Hypothalamus (tissue), 51 donors: ENCODE measurements at regions not wholly inside any gene's neighbourhood (a gene's known extent, or its start where the extent isn't known, plus 50 kb on each side); places are given as distances from the start of the nearest gene placed in this dataset.
A peak's percentile ranks its signal among the peaks of the same experiment; 100 is the strongest.

Source experiments
- DNase-seq, 51 donors: peaks; one replicate each; lab custom pipeline; 2025; lab: John Stamatoyannopoulos, UW

GRCh38 chr11:116215471-116216113 lies 557.2 kb downstream of the BUD13 start:
- DNase-seq: no peak

- no peak for DNase-seq
Observed at GRCh38 chr11:116211147-116211546, 561.6 kb downstream of the BUD13 start.

GRCh38 chr11:116210663-116211062 lies 562.1 kb downstream of the BUD13 start:
- DNase-seq: no peak

- no peak for DNase-seq
Observed at GRCh38 chr11:116209255-116209654, 563.5 kb downstream of the BUD13 start.

- peak in 1 of 51 donors; percentile 6 for DNase-seq
Observed at GRCh38 chr11:116207421-116208141, 565.2 kb downstream of the BUD13 start.

GRCh38 chr11:116207019-116207418 lies 565.8 kb downstream of the BUD13 start:
- no peak for DNase-seq

- no peak for DNase-seq
Observed at GRCh38 chr11:116202922-116203321, 569.9 kb downstream of the BUD13 start.

GRCh38 chr11:116200564-116200963 lies 572.2 kb downstream of the BUD13 start:
- no peak for DNase-seq

GRCh38 chr11:116199182-116199581 lies 573.6 kb downstream of the BUD13 start:
- no peak for DNase-seq

GRCh38 chr11:116194156-116194904 lies 578.5 kb downstream of the BUD13 start:
- no peak for DNase-seq

- DNase-seq: peak in 15 of 51 donors; percentile 10 to 51 (median 26)
Observed at GRCh38 chr11:116193321-116194131, 579.3 kb downstream of the BUD13 start.

- DNase-seq: peak in 2 of 51 donors; percentile 17
Observed at GRCh38 chr11:116192509-116193210, 580.1 kb downstream of the BUD13 start.

- DNase-seq: no peak
Observed at GRCh38 chr11:116190861-116191260, 581.9 kb downstream of the BUD13 start.

GRCh38 chr11:116189408-116190170 lies 583.2 kb downstream of the BUD13 start:
- no peak for DNase-seq

GRCh38 chr11:116188350-116188749 lies 584.4 kb downstream of the BUD13 start:
- no peak for DNase-seq

GRCh38 chr11:116187026-116187425 lies 585.8 kb downstream of the BUD13 start:
- DNase-seq: no peak

- DNase-seq: no peak
Observed at GRCh38 chr11:116185551-116185950, 587.2 kb downstream of the BUD13 start.

- DNase-seq: no peak
Observed at GRCh38 chr11:116184763-116185162, 588.0 kb downstream of the BUD13 start.

GRCh38 chr11:116182356-116182966 lies 590.3 kb downstream of the BUD13 start:
- DNase-seq: no peak
